SK-N-SH treated with all-trans-retinoic acid at 6 μM for 48 hours (cell line): ENCODE measurements at regions not wholly inside any gene's neighbourhood (a gene's known extent, or its start where the extent isn't known, plus 50 kb on each side); places are given as distances from the start of the nearest gene placed in this dataset.

ENCODE experiments used
- BACH2 ChIP-seq: fragments of 250-450 bp; sonication (Bioruptor Pico); IDR thresholded peaks from 2 replicates; pipeline ENCODE4 v1.9.0; 2021; ENCODE audit warnings: mild to moderate bottlenecking, borderline replicate concordance
- CREB5 ChIP-seq: fragments of 250-450 bp; sonication (Bioruptor Pico); IDR thresholded peaks from 2 replicates; pipeline ENCODE4 v1.5.1; 2020; ENCODE audit warnings: low read depth, mild to moderate bottlenecking, moderate library complexity
- GLIS3 ChIP-seq: fragments of 250-450 bp; sonication (Bioruptor Pico); IDR thresholded peaks from 2 replicates; pipeline ENCODE4 v1.5.0; 2020; ENCODE audit warnings: mild to moderate bottlenecking, moderate library complexity
- OSR1 ChIP-seq: fragments of 250-450 bp; sonication (Bioruptor Pico); IDR thresholded peaks from 2 replicates; pipeline ENCODE4 v1.8.0; 2022; ENCODE audit warnings: moderate library complexity, mild to moderate bottlenecking, inconsistent platforms
- PATZ1 ChIP-seq: fragments of 250-450 bp; sonication (Bioruptor Pico); IDR thresholded peaks from 2 replicates; pipeline ENCODE4 v1.8.0; 2020; ENCODE audit warnings: mild to moderate bottlenecking, moderate library complexity, borderline replicate concordance
- PPARA ChIP-seq: fragments of 250-450 bp; sonication (Bioruptor Pico); IDR thresholded peaks from 2 replicates; pipeline ENCODE4 v1.5.0; 2020; ENCODE audit warnings: mild to moderate bottlenecking, borderline replicate concordance
- ZC3H10 ChIP-seq: fragments of 250-450 bp; sonication (Bioruptor Pico); IDR thresholded peaks from 2 replicates; pipeline ENCODE4 v1.5.1; 2021; ENCODE audit warnings: mild to moderate bottlenecking, moderate library complexity
- ZFP30 ChIP-seq: fragments of 450-650 bp; formaldehyde crosslinking; IDR thresholded peaks from 2 replicates; pipeline ENCODE4 v1.5.0; 2022; ENCODE audit warnings: mild to moderate bottlenecking, moderate library complexity

GRCh38 chr16:72508191-72508590, 336.2 kb upstream of the PMFBP1 start:
- no peak for TF ChIP-seq PPARA
- TF ChIP-seq ZC3H10 (CRISPR knock-in tag): no peak
- TF ChIP-seq CREB5 (CRISPR knock-in tag): no peak
- no peak for TF ChIP-seq BACH2 (CRISPR knock-in tag)
- TF ChIP-seq PATZ1: no peak
- TF ChIP-seq GLIS3: no peak
- no peak for TF ChIP-seq OSR1
- no peak for TF ChIP-seq ZFP30
